Thymus (tissue), 11 donors: ENCODE measurements at regions not wholly inside any gene's neighbourhood (a gene's known extent, or its start where the extent isn't known, plus 50 kb on each side); places are given as distances from the start of the nearest gene placed in this dataset.
A peak's percentile ranks its signal among the peaks of the same experiment; 100 is the strongest.

Source experiments
- DNase-seq, 9 donors: peaks; one replicate each; pipeline ENCODE4 v3.0.0-alpha.2; 2013; ENCODE audit warnings: low spot score in 9 of 9, low read depth in 6 of 9, missing footprints in 1 of 9
- H3K27ac ChIP-seq, 2 donors: one replicate each; pipeline ENCODE4 v1.5.1; 2013; ENCODE audit warnings: control low read depth in 1 of 2, low read depth in 1 of 2, low read length in 1 of 2, mild to moderate bottlenecking in 1 of 2, moderate library complexity in 1 of 2
- H3K27me3 ChIP-seq, 2 donors: one replicate each; pipeline ENCODE4 v1.5.1; 2013; ENCODE audit warnings: low read length in 1 of 2; ENCODE audit not compliant: control insufficient read depth in 2 of 2, insufficient read depth in 1 of 2
- H3K36me3 ChIP-seq, 2 donors: one replicate each; pipeline ENCODE4 v1.5.1; 2013; ENCODE audit warnings: low read length in 1 of 2, mild to moderate bottlenecking in 1 of 2, moderate library complexity in 1 of 2; ENCODE audit not compliant: control insufficient read depth in 2 of 2, insufficient read depth in 2 of 2
- H3K4me1 ChIP-seq, 2 donors: one replicate each; pipeline ENCODE4 v1.5.1; 2013; ENCODE audit warnings: low read length in 2 of 2; ENCODE audit not compliant: control insufficient read depth in 2 of 2, insufficient read depth in 2 of 2
- H3K4me3 ChIP-seq, 2 donors: one replicate each; pipeline ENCODE4 v1.5.1; 2013; ENCODE audit warnings: low read length in 2 of 2, control low read depth in 1 of 2, mild to moderate bottlenecking in 1 of 2
- H3K9me3 ChIP-seq, 2 donors: one replicate each; pipeline ENCODE4 v1.5.1; 2013; ENCODE audit warnings: low read length in 1 of 2, mild to moderate bottlenecking in 1 of 2; ENCODE audit not compliant: control insufficient read depth in 2 of 2, insufficient read depth in 1 of 2
- WGBS: extraction: QIAGEN DNeasy Blood & Tissue Kit; methylation state at CpG from one replicate; pipeline ENCODE4 v1.1.7; 2013; 5-methylcytosine and 5-hydroxymethylcytosine counted together
- donor health status: healthy.

DNA sequence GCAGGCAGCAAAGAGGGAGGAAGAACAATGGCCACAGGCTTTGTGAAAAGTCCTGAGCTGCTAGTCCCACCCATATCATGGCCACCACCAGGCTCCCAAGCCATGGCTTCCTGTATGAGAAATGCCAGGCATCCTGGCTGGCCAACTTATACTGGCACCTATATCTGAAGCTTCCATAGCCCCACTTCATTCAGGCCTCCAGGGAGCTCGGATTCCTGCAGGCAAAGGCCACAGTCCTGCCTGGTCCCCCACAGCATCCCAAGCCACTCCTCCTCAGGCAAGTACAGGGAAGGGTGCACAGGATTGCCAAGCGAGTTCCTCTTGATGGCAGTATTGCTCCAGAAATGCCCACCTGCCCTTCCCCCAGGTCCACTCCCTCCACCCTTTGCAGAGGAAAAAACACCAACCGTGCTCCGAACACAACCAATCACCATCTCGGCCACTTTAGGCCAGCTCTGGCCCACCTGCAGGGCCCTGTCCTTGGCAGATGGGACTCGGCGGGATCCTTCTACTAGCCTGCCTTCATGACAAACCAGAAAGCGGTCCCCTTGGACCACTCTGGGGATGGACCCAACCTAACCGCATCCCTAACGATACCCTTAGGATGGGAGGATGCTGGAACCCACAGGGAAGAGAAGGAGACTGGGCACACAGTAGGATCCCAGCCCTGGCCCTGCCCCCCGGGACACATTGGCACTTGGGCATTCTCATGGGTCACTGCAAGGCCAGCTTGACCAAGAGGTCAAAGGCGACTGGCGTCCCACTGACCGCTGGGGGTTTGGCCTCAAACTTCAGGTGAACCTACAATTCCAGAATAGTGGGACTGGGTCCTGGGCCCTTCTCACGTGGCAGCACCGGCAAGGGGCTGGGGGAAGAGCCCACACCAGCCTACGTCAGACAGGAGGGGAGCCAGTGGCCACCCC is 220.4 kb upstream of the AGTR2 start:
- peaks cover 0 to 15% of the 10 kb centered on the region in 2 donors for H3K9me3 ChIP-seq
- H3K27me3 ChIP-seq, result peaks cover 0 to 8% of the 10 kb centered on the region in 2 donors
- peak in 3 of 9 donors; percentile 19 to 72 (median 59) for DNase-seq
- H3K4me3 ChIP-seq, result no peak overlapping the region
- H3K36me3 ChIP-seq, result no peaks in the 10 kb centered on the region
- H3K4me1 ChIP-seq, result peaks cover 0 to 11% of the 10 kb centered on the region in 2 donors
- H3K27ac ChIP-seq, result no peak overlapping the region
- 96% methylated on average over 17 of the region's 17 CpGs for WGBS

DNA sequence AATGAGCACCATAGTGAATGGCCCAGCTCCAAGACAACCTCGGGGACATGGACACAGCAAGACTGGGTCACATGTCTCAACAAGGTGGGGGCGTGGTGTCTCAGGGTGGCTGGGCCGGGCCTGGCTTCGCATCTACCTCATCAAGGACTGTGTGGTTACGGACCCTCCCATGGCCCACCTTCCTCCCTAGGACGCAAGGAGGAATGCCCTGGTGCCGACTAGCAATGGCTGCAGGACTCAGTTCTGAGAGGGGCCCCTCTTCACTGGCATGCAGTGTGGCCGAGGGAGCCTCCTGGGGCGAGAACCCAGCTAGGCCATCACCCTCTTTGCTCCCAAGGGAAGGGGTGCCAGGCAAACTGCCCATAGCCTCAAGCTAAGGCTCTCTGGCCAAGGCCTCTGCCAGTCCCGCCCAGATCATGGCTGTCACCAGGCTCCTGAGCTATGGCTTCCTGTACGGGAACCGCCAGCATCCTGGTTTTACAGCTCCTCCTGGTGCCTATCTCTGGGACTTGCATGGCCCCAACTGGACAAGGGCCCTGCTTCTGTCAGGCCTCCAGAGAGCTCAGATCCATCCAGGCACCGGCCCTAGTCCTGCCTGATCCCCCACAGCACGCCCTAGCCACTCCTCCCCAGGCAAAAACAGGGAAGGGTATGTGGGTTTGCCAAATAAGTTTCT is 218.0 kb upstream of the AGTR2 start:
- no peak for DNase-seq
- WGBS, result 98% methylated on average over 14 of the region's 14 CpGs
- H3K36me3 ChIP-seq, result no peaks in the 10 kb centered on the region

DNA sequence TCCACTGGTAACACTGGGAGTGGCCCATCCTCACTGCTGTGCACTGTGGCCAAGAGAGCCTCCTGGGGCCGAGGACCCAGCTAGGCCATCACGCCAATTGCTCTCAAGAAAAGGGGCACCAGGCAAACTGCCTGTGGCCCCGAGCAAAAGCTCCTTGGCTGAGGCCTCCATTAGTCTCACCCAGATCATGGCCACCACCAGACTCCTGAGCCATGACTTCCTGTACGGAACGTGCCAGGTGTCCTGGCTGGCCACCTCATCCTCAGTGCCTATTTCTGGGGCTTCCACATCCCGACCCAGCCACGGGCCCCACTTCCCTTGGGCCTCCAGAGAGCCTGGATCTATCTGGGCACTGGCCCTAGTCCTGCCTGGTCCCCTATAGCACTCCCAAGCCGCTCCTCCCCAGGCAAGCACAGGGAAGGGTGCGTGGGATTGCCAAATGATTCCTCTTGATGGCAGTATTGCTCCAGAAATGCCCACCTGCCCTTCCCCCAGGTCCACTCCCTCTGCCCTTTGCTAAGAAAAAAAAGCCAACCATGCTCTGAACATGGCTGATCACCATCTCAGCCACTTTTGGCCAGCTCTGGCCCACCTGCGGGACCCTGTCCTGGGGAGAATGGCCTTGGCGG is 212.6 kb upstream of the AGTR2 start:
- no peaks in the 10 kb centered on the region for H3K27me3 ChIP-seq
- H3K4me1 ChIP-seq, result no peaks in the 10 kb centered on the region
- H3K36me3 ChIP-seq, result no peaks in the 10 kb centered on the region
- no peak overlapping the region for H3K4me3 ChIP-seq
- no peaks in the 10 kb centered on the region for H3K9me3 ChIP-seq
- no peak overlapping the region for H3K27ac ChIP-seq
- WGBS, result 94% methylated on average over 11 of the region's 11 CpGs
- no peak for DNase-seq

More for the DNA sequence above, 218.0 kb upstream of the AGTR2 start:
- peaks cover 0 to 5% of the 10 kb centered on the region in 2 donors for H3K27me3 ChIP-seq
- no peak overlapping the region for H3K27ac ChIP-seq
- H3K4me3 ChIP-seq, result no peak overlapping the region
- peaks cover 0 to 9% of the 10 kb centered on the region in 2 donors for H3K4me1 ChIP-seq
- peaks cover 0 to 10% of the 10 kb centered on the region in 2 donors for H3K9me3 ChIP-seq

DNA sequence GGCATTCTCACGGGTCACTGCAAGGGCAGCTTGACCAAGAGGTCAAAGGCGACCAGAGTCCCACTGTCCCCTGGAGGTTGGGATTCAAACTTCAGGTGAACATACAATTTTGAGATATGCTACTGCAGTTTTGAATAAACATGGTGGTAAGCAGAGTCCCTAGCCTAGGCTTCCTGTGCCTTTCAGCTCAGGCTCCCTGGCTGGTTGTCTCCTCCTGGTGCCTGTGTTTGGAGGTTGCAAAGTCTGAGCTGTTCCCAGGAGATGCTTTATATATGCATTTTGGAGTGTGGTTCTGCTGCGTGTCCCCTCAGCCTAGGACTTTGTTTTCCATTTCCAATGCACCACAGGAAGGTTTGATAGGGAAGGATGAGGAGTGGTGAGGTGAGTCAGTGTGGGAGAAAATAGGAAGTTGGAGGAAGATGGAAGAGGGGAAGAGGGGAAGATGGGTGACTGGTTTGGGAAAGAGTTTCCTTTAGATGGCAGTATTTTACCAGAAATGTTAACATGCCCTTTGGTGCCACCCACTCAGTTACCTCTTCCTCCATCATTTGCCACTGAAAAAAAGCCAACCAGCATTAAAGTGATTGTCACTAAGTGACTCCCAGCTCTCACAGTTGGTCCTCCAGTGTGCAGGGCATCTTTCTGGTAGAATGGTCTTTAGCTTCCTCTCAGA is 211.7 kb upstream of the AGTR2 start:
- no peaks in the 10 kb centered on the region for H3K9me3 ChIP-seq
- WGBS, result 95% methylated on average over 3 of the region's 3 CpGs
- H3K4me1 ChIP-seq, result no peaks in the 10 kb centered on the region
- H3K27me3 ChIP-seq, result no peaks in the 10 kb centered on the region
- no peak overlapping the region for H3K4me3 ChIP-seq
- H3K36me3 ChIP-seq, result no peaks in the 10 kb centered on the region
- no peak for DNase-seq
- H3K27ac ChIP-seq, result no peak overlapping the region

DNA sequence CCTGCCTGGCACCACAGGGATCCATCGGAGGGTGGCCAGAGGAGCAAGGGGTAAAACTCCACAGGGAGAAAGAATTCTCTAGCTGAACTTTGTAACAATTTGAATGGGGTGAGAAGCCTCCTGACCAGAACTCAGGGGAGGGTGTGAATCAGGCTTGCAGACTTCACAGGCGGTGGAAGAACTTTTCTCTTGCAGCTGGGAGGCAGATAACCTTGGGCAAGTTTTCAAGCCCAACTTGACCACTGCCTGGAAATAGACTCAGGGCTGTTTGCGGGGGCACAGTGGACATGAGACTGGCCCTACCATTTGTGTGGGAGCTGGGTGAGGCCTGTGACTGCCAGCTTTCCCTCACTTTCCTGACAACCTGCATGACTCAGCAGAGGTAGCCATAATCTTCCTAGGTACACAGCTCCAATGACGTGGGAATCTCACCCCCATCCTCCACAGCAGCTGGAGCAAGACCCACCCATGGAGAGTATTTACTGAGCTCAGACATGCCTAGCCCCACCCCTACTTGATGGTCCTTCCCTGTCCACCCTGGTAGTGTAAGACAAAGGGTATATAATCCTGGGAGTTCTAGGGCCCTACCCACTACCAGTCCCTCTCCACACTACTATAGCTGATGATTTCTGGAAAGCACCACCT is 210.0 kb upstream of the AGTR2 start:
- H3K27me3 ChIP-seq, result no peaks in the 10 kb centered on the region
- 90% methylated on average over 4 of the region's 4 CpGs for WGBS
- H3K4me3 ChIP-seq, result no peak overlapping the region
- no peaks in the 10 kb centered on the region for H3K9me3 ChIP-seq
- DNase-seq, result no peak
- H3K27ac ChIP-seq, result no peak overlapping the region
- H3K4me1 ChIP-seq, result no peaks in the 10 kb centered on the region
- no peaks in the 10 kb centered on the region for H3K36me3 ChIP-seq

DNA sequence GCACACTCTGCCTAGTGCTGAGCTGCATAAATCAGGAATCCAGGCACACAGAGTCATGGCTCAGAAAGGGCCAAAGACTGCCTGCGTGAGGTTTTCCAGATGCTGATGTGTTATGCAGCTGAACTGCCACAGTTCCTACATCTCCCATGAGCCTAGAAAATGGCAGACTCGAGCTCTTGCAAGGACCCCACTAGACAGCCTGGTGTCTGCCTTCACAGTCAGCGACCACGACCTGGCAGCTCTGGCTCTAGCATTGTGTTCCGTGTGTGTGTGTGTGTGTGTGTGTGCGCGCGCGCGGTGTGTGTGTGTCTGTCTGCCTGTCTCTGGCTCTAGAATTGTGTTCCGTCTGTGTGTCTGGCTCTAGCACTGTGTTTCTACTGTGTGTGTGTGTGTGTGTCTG is 203.6 kb upstream of the AGTR2 start:
- H3K4me3 ChIP-seq, result no peak overlapping the region
- no peaks in the 10 kb centered on the region for H3K9me3 ChIP-seq
- no peaks in the 10 kb centered on the region for H3K36me3 ChIP-seq
- no peak overlapping the region for H3K27ac ChIP-seq
- 96% methylated on average over 11 of the region's 11 CpGs for WGBS
- peaks cover 0 to 17% of the 10 kb centered on the region in 2 donors for H3K27me3 ChIP-seq
- DNase-seq, result no peak
- H3K4me1 ChIP-seq, result peaks cover 0 to 2% of the 10 kb centered on the region in 2 donors

DNA sequence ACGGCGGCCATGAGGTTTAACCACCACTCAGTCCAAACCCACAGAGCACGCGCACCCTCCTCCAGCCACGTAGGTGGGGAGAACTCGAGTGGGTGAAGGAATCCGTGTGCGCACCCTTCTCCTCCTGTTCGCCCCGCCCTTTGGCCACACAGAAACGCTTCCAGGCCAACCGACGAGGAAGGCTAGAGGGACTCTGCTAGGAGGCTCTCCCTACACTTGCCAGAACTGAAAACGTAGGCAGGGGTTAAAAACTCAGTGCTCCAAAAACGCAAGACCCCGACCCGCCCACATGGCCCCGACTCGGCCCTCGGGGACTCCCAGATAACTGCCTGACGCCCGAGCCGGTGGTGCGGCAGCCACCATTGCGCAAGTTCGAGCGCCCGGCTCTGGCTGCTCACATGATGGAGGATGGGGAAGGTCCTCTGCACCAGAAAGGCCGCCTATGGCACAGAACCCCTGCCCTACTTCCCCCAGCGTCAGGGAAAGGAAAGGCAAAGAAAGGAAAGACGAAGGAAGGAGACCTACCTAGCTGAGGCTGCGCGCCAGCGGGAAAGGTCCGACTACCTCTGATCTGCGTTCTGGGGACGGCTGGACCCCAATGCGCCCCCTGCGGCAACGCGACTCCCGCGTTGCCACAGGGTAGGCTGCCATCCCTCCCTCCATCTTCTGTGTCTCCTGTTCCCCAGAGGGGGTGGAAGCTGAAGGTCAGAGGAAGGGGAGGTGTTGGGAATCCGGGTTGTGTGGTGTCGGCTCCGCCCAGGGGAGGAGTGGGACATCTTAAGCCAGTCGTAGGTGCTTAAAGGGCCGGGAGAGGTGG is 201.9 kb upstream of the AGTR2 start:
- H3K27ac ChIP-seq, result no peak overlapping the region
- no peaks in the 10 kb centered on the region for H3K9me3 ChIP-seq
- WGBS, result under 1% methylated on average over 48 of the region's 48 CpGs
- no peaks in the 10 kb centered on the region for H3K36me3 ChIP-seq
- peaks cover 0 to 17% of the 10 kb centered on the region in 2 donors for H3K27me3 ChIP-seq
- peak in 2 of 9 donors; percentile 9 to 46 for DNase-seq
- peak overlapping the region; percentile 35 to 47 for H3K4me3 ChIP-seq
- peaks cover 0 to 2% of the 10 kb centered on the region in 2 donors for H3K4me1 ChIP-seq

DNA sequence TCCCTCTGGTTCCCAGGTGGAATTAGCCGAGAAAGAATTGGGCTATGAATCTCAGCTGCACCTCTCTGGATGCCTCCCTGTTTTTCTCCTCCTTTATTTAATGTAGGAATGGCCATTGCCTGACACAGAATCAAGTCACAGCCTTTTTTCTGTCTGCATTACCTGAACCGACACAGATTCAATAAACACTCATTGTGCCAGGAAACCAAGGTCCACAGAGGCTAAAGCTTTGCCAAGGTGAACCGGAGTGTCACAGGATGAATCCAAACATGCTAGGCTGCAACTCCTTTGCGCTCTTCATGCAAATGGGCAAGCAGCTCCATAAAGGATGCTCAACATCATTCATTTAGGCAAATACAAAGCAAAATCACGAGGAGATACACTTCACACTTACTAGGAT is 199.8 kb upstream of the AGTR2 start:
- no peak overlapping the region for H3K4me3 ChIP-seq
- peaks cover 0 to 2% of the 10 kb centered on the region in 2 donors for H3K4me1 ChIP-seq
- H3K27me3 ChIP-seq, result peaks cover 0 to 17% of the 10 kb centered on the region in 2 donors
- DNase-seq, result no peak
- H3K36me3 ChIP-seq, result no peaks in the 10 kb centered on the region
- no peak overlapping the region for H3K27ac ChIP-seq
- H3K9me3 ChIP-seq, result no peaks in the 10 kb centered on the region
- 94% methylated on average over 5 of the region's 5 CpGs for WGBS
